22Rv1 (cell line): ENCODE measurements at regions not wholly inside any gene's neighbourhood (a gene's known extent, or its start where the extent isn't known, plus 50 kb on each side); places are given as distances from the start of the nearest gene placed in this dataset.

Experiments used
- H3K27ac ChIP-seq: fragments of 450-650 bp; 2 replicates; pipeline ENCODE4 v1.5.1; 2017
- CTCF ChIP-seq: fragments of 450-650 bp; IDR thresholded peaks from 2 replicates; pipeline ENCODE4 v1.5.1; 2017; ENCODE audit warnings: mild to moderate bottlenecking
- ZFX ChIP-seq: fragments of 450-650 bp; IDR thresholded peaks from 2 replicates; pipeline ENCODE4 v1.6.1; 2017; ENCODE audit warnings: antibody characterized with exemption, borderline replicate concordance

GRCh38 chr22:27156821-27157489 lies 499.6 kb downstream of the MIAT start:
- TF ChIP-seq CTCF, result no peak
- TF ChIP-seq ZFX, result no peak
- H3K27ac ChIP-seq, result no peak overlapping the region

- TF ChIP-seq ZFX, result no peak
- TF ChIP-seq CTCF, result no peak
- no peak overlapping the region for H3K27ac ChIP-seq
These were observed 500.4 kb downstream of the MIAT start for GRCh38 chr22:27157666-27158370.

- TF ChIP-seq CTCF (no peak), ZFX (no peak)
- H3K27ac ChIP-seq, result no peak overlapping the region
These were observed 501.6 kb downstream of the MIAT start for GRCh38 chr22:27159016-27159415.

GRCh38 chr22:27159716-27160295 lies 502.4 kb downstream of the MIAT start:
- no peak for TF ChIP-seq ZFX
- TF ChIP-seq CTCF, result no peak
- no peak overlapping the region for H3K27ac ChIP-seq

GRCh38 chr22:27163162-27164137 lies 506.1 kb downstream of the MIAT start:
- no peak overlapping the region for H3K27ac ChIP-seq
- TF ChIP-seq CTCF, result no peak
- no peak for TF ChIP-seq ZFX

GRCh38 chr22:27164781-27165503 lies 507.6 kb downstream of the MIAT start:
- no peak for TF ChIP-seq ZFX
- no peak for TF ChIP-seq CTCF
- H3K27ac ChIP-seq, result no peak overlapping the region
